HFFc6 (cell line): ENCODE measurements at regions not wholly inside any gene's neighbourhood (a gene's known extent, or its start where the extent isn't known, plus 50 kb on each side); places are given as distances from the start of the nearest gene placed in this dataset.

Source experiments
- DNase-seq: peaks from one replicate; pipeline ENCODE4 v3.0.0-alpha.2; 2018
- H3K27ac Mint-ChIP-seq: 2 replicates; pipeline ENCODE4 v1.8.0; 2020; ENCODE audit warnings: mild to moderate bottlenecking, mixed read lengths
- H3K27me3 Mint-ChIP-seq: 2 replicates; pipeline ENCODE4 v1.8.0; 2021; ENCODE audit warnings: mild to moderate bottlenecking, moderate library complexity, mixed read lengths; ENCODE audit not compliant: insufficient read depth
- H3K36me3 Mint-ChIP-seq: 2 replicates; pipeline ENCODE4 v1.8.0; 2021; ENCODE audit warnings: low read depth, mixed read lengths
- H3K4me1 Mint-ChIP-seq: 2 replicates; pipeline ENCODE4 v1.8.0; 2020; ENCODE audit warnings: low read depth, mixed read lengths
- H3K4me3 Mint-ChIP-seq: 2 replicates; pipeline ENCODE4 v1.8.0; 2020; ENCODE audit warnings: mild to moderate bottlenecking, moderate library complexity, mixed read lengths
- H3K9me3 Mint-ChIP-seq: 2 replicates; pipeline ENCODE4 v1.8.0; 2020; ENCODE audit warnings: mild to moderate bottlenecking, mixed read lengths
- TF ChIP-seq, protein P1 (sequence below): fragments of 200-600 bp; sonication (generic); IDR thresholded peaks from 2 replicates; pipeline ENCODE4 v1.5.0; 2021; ENCODE audit warnings: antibody characterized with exemption, mild to moderate bottlenecking

DNA sequence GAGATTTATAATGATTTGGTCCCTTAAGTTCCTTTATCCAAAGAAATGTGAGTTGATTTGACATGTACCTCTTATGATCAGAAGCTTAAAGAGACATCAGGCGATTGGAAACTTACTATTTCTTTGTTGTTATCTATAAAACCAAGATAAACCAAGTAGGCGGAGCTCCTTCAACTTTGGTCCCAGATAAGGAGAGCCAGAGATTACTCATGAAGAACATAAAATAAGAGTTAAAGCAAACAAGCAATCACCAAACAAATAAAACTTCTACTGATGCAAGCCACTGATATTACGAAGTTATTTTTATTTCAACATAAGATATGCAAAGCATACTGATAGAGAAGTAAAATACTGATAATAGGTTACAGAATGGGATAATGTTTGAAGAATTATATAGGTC lies 141.5 kb upstream of the CDH18 start:
- no peaks in the 10 kb centered on the region for H3K36me3 Mint-ChIP-seq
- no peak overlapping the region for H3K4me3 Mint-ChIP-seq
- TF ChIP-seq, protein P1, sequence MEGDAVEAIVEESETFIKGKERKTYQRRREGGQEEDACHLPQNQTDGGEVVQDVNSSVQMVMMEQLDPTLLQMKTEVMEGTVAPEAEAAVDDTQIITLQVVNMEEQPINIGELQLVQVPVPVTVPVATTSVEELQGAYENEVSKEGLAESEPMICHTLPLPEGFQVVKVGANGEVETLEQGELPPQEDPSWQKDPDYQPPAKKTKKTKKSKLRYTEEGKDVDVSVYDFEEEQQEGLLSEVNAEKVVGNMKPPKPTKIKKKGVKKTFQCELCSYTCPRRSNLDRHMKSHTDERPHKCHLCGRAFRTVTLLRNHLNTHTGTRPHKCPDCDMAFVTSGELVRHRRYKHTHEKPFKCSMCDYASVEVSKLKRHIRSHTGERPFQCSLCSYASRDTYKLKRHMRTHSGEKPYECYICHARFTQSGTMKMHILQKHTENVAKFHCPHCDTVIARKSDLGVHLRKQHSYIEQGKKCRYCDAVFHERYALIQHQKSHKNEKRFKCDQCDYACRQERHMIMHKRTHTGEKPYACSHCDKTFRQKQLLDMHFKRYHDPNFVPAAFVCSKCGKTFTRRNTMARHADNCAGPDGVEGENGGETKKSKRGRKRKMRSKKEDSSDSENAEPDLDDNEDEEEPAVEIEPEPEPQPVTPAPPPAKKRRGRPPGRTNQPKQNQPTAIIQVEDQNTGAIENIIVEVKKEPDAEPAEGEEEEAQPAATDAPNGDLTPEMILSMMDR: no peak

DNA sequence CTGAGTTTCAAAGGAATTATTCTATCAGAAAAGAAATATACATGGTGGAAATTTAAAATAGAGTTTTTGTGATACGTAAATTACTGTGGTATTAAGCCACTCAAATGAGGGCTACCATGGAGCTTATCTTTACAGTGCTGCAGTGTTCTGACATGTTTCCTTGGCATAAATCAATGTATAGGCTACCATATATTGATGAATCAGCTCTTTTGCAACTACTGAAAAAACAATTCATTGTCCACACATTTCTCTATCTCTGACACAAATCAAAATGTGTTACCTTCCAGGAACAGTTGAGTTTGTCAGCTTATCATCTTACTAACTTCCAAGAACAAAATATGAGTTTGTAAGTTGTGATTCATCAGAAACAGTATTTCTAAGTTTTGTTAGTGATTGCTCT lies 140.3 kb upstream of the CDH18 start:
- no peak overlapping the region for H3K27ac Mint-ChIP-seq
- TF ChIP-seq, protein P1: no peak
- no peaks in the 10 kb centered on the region for H3K4me1 Mint-ChIP-seq

More for the DNA sequence above, 141.5 kb upstream of the CDH18 start:
- no peak for DNase-seq
- Mint-ChIP-seq H3K9me3 (no peaks in the 10 kb centered on the region), H3K27ac (no peak overlapping the region), H3K27me3 (no peaks in the 10 kb centered on the region), H3K4me1 (no peaks in the 10 kb centered on the region)

DNA sequence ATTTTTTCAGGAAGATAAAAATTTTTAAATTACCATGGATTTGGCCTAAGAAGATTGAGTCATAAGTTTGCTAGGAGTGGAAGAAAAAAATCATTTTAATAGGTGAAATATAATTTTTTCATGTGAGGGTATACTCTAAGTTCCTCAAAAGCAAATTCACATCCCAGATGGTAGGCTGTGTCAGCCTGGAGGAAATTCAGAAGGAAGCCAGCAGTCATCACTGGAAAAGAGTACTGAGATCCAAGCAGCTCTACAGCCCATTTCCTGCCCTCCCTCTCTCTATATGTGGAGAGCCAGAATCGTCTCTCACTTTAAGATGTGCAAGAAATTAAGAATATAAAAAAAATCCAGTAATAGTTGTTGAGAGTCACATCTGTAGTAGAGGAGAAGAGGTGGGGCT lies 126.5 kb upstream of the CDH18 start:
- Mint-ChIP-seq H3K9me3 (no peaks in the 10 kb centered on the region), H3K4me1 (no peaks in the 10 kb centered on the region), H3K27ac (no peak overlapping the region), H3K27me3 (peaks cover 4% of the 10 kb centered on the region; the same call in 1 of the 2 replicates), H3K4me3 (no peak overlapping the region), H3K36me3 (no peaks in the 10 kb centered on the region)
- TF ChIP-seq, protein P1: no peak
- no peak for DNase-seq

More for the DNA sequence above, 140.3 kb upstream of the CDH18 start:
- Mint-ChIP-seq H3K9me3 (no peaks in the 10 kb centered on the region), H3K4me3 (no peak overlapping the region), H3K27me3 (peaks cover 1% of the 10 kb centered on the region; the same call in 1 of the 2 replicates), H3K36me3 (no peaks in the 10 kb centered on the region)
- no peak for DNase-seq

DNA sequence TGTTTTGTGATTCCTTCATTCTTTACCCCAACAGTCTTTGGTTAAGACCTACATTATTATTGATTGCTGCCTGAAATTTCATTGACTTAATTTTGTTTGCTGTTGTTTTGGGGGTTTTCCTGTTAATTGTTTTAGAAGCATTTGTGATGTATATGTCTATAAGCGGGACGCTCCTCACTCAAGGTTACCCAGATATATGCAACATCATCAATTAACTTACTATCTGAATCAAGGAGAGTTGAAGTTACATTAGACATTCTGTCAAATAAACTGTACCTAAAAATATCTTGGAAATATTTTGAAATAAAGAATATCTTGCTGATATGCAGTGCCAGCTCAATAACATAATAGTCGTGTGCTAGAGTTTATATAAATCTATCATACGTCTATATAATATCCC lies 125.9 kb upstream of the CDH18 start:
- Mint-ChIP-seq H3K4me1 (no peaks in the 10 kb centered on the region), H3K27ac (no peak overlapping the region), H3K27me3 (peaks cover 4% of the 10 kb centered on the region; the same call in 1 of the 2 replicates), H3K36me3 (no peaks in the 10 kb centered on the region), H3K9me3 (no peaks in the 10 kb centered on the region), H3K4me3 (no peak overlapping the region)
- no peak for DNase-seq
- TF ChIP-seq, protein P1: no peak

DNA sequence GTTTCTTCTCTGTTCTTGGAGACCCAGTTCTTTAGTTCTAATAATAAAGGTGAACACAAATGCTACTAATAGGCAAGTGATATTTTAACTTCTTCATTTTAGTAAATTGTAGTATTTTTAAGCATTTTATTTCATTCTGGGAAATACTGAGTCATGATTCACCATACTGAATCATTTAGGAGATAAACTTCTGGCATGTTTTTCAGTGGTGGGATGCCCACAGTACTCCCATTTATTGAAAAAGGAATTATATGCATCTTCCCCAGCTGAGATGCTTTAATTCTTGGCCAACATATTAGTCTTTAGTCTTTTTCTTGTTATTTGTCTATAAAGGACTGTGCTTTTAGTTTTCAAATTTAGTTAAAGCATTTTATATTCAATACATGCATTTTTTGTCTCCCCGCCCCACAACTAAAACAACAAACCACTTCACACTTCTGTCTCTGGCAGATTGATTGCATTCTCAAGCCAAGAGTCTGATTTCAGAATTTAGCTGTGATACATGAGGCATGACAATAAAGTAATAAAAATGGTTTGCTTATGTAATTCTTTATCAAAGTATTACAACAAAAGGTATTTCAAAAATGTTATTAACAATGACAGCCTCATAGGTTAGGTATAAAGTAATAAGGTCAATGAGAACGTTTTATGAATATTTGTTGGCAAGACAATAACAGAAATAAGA lies 125.2 kb upstream of the CDH18 start:
- TF ChIP-seq, protein P1: no peak
- no peak for DNase-seq
- H3K4me1 Mint-ChIP-seq: no peaks in the 10 kb centered on the region
- H3K27ac Mint-ChIP-seq: no peak overlapping the region
- no peak overlapping the region for H3K4me3 Mint-ChIP-seq
- no peaks in the 10 kb centered on the region for H3K36me3 Mint-ChIP-seq
- H3K27me3 Mint-ChIP-seq: peaks cover 4% of the 10 kb centered on the region; the same call in 1 of the 2 replicates
- peaks cover 3% of the 10 kb centered on the region; the same call in 1 of the 2 replicates for H3K9me3 Mint-ChIP-seq
